ENCODE measurements at regions not wholly inside any gene's neighbourhood (a gene's known extent, or its start where the extent isn't known, plus 50 kb on each side); places are given as distances from the start of the nearest gene placed in this dataset.
A peak's percentile ranks its signal among the peaks of the same experiment; 100 is the strongest.

DNA sequence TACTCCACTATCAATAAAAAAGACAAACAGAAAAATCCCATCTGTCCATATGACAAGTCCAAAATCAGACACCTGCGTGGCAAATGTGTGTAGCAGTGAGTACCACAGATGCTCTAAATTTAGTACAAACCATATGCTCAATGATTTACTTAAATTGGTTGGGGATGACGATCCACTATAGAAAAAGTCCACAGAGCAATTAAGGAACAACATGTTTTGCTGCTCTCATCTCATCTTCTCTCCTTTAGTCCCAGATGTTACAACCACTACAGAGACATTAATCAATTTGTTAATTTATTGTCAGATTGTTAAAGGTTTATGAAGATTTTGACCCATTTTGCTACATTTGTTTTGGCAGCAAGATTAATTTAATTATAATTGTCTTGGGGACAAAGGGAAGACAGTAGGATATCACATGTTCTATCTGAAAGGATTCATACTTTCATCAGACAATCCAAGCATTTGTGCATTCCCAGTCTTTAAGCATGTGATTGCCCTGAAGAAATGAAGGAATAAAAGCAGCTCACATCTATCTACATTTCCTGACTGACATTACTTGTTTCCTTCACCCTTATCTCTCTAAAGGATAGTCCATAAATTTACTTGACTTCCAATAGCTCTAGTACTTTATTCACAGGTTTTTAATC lies 2268.1 kb downstream of the PCDH7 start:
- DNase-seq (ENCODE audit: low spot score), result no peak

DNA sequence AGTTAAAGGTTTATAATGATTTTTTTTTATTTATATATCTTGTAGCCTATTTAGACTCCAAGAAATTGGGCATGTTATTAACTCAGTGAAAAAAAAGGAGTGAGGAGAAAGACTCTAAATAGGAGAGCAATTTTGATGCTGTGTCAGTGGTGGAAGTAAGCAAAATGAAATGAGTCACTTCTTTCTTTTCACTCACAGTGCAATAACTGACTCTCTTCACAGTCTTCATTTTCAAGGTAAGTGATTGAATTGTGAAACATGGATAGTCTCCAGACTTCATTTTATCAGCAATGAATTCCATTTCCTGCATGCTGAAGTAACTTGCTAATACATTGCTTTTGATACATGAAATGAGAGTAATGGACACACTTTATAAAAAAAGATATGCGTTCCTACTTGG lies 2271.5 kb downstream of the PCDH7 start:
- no peak for DNase-seq (ENCODE audit: low spot score)

DNA sequence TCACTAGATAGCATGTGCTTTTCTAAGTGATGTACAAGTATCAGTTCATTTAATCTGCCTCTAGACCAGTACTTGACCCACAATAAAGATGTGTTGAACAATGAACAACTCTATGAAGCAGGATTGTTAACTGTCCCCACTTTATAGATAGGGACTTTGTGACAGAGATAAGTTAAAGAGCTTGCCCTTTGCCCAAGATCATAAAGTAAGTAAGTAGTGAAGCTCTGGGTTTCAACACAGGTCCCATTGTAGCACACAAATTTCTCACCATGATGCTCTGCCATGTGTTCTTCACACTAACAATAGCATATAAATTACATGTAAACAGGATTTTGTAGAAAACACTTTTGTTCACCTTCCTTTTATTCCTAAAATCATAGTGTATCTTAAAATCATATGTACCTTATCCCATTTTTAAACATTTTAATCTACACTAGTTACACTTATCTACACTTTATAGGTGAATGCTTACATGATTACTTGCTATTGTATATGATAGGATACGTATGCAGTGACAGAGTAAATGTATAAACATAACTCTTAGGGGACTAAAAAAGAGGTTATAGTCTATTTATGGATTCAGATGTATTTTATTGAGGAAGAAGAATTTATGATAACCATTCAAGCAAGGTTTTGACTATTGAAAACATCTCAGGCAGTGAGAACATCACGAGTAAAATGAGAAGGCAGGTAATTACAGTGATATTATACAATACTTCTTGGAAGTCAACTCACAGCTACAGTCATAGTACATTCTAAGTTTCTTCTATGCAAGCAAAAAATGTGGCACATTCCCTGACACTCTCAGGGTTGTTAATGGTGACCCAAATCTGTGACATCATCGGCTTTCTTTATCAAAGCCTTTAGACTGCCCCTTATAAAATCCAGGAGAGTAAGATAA lies 2275.1 kb downstream of the PCDH7 start:
- no peak for DNase-seq (ENCODE audit: low spot score)

DNA sequence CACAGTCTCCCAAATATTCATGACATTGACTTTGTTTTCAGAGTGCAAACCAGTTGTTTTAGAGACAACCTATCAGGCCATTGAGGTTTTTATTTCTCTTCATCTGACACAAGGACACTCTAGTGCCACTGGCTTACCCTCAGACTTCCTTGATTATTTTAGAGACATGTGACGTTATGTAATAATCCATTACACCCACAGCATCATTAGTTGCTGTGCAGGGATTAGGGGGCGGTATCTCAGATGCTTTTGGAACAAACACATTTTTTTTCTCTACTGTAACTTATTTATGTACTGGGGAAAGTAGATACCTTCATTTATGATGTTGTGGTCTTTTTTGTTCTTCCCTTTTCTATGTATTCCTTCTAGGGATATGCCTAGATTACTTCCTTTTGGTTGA lies 2293.1 kb downstream of the PCDH7 start:
- no peak for DNase-seq (ENCODE audit: low spot score)

DNA sequence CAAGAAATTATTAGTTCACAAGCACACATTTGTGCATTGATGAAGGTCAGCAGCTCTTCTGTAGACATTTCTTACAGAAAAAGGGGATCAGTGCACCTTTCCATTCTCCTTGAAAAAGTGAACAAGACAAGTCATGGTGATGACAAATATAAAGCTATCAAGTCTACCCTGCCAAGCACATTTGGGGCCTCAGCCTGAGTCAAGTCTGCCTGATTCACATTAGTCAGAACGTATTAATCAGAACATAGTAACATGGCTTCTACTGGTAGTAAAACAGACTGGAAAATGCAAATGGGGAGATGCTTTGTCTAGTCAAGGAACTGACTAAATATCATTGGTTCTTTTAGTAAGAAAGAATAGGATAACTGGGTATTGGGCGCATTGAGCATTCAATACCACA lies 2305.1 kb downstream of the PCDH7 start:
- DNase-seq (ENCODE audit: low spot score), result no peak

DNA sequence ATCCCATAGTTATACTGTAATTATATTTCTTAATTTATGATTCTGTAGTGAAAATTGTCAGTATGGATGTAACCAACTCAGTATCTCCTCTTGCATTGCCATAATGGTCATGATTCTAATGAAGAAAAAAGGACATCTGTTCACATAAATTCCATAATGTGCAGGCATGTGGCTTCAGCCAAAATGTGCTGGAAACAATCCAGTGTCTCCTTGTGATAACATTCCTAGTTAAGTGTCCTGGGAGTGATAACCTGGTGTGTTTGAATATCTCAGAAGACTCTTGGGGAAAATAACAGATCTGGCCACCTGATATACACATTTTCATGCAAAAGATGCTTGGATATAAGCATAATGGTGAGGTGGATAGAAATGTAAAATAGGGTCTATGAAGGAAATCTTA lies 2309.8 kb downstream of the PCDH7 start:
- no peak for DNase-seq (ENCODE audit: low spot score)

DNA sequence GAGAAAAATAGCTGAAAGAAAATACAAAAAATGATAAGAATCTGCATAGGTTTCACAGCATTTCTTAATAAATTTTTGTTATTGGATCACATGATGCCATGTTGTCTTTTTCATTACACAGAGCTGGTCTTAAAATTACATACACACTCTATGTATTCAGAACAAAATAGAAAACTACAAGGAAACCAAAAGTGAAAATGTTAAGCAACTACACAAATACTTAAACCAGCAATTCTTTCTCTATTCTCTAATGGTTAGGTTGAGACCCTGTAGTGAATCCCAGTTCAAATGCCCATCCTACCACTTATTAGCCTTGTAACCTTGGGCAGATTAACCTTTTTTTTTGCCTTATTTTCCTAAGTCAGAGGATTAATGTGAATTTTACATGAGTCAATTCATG lies 2311.2 kb downstream of the PCDH7 start:
- no peak for DNase-seq (ENCODE audit: low spot score)

DNA sequence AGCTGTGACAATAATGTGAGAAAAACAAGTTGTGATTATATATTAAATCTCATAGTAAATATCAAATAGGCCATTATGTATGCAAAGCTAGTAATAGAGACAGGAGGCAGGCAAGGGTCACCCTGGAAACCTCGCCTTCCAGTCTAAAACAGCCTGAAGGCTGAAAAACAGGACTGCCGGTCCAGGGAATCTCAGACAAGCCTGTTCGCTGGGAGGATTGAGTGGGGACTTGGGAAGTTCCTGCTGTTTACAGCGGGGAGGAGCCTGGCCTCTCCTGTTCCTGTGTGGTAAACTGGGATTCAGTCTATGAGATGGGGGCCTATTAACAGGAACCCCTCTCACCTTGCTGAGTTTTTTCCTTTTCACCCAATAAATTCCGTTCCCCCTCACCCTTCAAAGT lies 2317.3 kb downstream of the PCDH7 start:
- DNase-seq (ENCODE audit: low spot score), result no peak

DNA sequence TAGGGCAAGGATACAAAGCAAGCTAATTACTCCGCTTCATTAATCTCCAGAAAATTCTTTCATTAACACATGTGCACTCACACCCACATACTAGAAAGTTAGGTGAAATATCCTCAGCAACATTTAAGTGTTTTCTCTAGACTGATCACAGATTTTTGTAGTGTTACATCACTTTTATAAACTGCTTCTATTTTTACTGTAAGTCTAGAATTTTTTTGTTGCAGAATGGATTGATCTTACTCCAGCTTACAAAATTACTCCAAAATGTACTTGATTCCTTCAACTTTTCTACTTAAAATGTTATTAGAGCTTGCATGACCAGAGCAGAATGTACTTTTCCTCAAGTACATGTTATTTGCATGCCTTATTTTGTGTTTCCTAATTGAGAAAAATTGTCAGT lies 2325.2 kb downstream of the PCDH7 start:
- no peak for DNase-seq (ENCODE audit: low spot score)

DNA sequence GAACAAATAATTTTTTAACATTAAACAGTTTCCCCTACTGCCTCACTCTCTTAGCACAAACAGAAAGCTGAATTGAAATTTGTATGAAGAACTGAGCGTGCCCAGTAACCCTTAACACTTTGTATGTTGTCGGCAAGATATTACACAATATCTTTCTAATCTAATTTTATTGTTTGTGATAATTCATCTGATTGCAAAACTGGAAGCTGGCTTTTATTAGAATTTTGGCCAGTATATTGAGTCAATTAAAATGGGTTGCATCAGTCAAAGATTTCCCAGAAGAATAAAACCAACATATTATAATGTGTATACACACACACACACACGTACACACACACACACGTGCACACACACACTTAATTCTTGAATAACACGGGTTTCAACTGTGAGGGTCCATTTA lies 2332.1 kb downstream of the PCDH7 start:
- no peak for DNase-seq (ENCODE audit: low spot score)

DNA sequence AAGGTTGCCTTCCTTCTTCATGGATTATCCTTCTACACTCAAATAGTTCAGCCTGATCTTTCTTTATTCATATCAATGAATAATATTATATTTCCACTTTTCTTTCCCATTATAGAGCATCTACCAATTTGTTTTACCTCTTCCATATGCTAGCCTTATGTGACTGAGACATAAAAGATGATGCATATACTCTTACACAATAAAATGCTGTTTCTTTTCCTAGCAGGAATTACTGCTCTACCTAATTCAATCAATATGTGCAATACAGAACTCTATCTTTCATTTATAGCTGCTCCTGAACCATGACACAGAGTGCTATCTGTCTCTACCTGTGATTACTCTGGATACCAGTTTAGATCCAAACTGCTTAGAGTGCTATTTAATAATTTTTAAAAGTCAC lies 2334.0 kb downstream of the PCDH7 start:
- DNase-seq (ENCODE audit: low spot score), result no peak

DNA sequence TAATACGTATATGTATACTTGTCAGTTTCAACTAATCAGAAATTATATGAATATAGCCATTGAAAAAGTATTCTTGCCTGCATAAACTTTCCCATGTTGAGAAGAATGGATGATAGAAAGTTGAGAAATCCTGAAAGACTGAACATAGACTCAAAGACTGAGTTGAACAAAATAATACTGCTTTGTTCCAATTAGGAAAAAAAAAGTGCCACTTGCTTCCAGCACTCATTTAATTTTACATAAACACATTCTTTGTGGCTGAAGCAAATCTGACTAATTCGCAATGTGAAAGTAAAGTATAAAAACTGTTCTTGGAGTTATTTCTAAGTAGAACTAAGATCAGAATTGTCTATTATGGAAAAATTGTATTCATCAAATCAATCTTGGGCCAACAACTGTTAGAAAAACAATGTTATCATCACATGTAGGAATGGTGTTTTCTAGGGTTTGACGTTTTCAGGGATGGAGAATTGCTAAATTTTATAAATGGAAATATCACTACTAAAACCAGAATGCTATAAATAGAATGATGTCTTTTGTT lies 2334.6 kb downstream of the PCDH7 start:
- no peak for DNase-seq (ENCODE audit: low spot score)

DNA sequence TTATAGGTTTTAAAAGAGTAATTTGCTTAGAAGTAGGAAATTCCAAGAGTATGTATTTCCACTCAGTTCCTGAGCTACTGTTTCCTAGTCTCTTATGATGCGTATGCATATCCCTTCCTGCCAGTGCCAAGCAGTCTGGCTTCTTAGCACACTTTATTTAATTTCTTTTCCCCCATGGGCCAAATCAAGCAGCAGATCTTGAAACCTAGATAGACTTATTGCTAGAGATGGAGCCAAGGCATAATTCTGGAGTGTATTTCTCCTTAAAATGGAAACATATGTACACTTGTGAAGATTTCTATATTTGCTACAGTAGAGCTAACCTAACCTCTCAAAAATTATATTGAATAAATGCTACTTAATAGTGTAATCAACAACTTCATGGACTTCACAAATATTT lies 2337.6 kb downstream of the PCDH7 start:
- DNase-seq (ENCODE audit: low spot score), result no peak

DNA sequence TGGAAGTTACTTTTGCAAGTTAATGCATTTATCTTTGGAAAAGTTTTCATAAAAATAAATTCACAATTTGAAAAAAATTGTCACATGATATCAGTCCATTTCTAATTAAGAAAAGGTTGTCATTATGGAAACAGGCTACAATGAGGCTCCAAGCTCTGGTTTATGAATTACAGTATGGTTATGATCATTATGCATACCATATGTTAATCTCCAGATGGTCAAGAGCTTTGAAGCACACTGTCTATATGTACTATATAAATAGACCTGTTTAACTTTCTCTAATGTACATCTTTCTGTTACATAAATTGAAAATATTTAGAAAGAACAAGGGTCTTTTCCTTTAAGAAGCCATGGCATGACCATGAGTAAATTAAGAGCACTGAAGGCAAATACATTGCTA lies 2338.8 kb downstream of the PCDH7 start:
- DNase-seq (ENCODE audit: low spot score), result no peak

DNA sequence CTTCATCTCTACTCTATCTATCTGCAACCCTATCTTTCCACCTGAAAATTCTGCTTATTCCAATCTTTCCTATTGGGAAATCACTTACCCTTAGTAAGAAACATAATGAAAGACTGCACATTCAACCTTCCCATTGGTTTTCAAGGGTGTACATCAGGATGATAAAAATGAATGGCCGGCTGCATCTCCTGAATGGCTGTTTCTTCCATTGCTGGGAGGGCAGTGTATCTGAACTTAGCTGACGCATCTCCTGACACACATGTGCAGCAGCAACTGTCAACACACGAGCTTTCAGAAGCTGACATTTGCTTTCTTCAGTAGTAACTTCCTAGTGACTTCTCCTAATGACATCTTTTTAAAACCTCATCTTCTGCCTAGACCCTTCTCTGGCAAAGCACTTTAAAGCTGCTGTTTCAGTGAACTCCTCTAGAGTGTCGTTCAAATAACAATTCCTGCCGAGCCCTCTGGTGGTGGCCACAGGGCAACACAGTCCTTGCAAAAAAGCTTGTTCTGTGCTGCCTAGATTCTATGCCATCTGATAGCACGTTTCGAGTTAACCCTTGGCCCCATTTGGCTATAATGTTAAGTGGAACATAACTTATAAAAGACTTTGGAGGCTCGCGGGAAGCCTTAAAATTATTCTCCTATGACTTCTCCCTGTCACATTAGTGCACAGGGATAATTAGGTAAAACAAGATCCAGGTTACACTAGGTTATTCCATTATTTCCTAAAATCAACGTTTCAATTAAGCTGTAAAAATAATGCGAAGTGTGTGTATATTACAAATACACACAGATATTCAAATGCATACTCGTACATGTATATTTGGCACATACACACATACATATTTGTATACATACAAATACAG lies 2340.7 kb downstream of the PCDH7 start:
- DNase-seq (ENCODE audit: low spot score), result peak; percentile 12

DNA sequence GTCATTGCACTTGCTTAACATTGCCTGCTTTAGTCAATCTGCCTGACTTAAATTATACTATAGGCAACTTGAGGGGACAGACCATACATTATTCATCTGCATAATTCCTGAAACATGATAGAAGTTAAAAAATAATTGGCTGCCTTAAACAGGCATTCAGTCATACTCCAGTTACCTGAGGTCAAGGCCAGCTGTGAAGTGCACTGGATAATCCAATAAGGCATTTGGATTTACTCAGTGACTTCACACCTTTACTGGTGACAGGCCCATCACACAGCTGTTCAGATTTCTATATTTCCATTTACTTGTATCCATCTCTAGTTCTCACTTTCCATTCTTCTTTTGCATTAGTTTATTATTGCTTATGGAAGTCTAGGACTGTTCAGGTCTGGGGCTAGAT lies 2341.6 kb downstream of the PCDH7 start:
- DNase-seq (ENCODE audit: low spot score), result no peak

DNA sequence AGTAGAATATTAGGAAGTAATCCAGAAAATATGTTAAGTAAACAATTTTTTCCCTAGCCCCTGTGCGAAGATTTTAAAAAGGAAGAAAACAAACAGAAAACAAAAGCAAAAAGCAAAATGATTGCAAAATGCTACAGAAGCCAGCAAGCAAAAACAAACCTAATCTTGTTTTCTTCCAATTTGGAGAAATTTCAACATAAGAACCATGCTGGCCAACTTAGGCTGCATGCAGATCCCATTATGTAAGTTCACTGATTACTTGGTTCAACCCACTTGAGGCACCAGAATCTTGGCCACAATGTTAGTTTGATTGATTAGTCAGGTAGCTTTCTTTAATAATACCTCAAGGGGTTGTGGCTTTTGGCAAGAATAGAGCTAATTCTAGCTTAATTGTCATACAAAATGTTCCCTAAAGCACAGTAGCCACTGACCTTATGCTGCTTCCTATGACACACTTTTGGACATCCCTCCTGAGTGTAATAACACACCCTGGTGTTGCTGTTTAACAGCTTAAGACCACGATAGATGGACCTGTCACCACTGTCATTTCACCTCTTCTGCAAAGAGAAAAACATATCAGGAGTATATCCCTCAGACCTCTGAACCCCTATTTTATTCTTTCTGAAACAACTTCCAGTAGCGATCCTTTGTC lies 2342.1 kb downstream of the PCDH7 start:
- DNase-seq (ENCODE audit: low spot score), result no peak

DNA sequence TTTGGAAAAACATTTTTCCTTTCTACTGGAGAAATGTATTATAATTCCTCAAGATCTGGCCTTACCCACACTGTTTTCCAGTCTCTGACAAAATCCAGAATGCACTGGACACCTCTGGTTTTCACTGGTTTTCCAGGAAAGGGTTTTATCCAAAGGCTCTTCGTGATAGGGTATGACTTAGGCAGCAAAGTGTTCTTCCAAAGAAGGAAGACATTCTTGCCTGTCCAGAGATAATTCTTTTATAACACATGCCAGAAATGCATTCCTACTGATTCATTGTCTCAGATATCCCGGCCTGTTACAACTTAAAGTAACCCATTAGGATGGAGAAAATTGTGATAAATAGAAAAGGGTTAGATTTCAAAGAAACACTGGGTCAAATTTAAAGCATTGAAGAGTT lies 2343.1 kb downstream of the PCDH7 start:
- peak; percentile 12 for DNase-seq (ENCODE audit: low spot score)

DNA sequence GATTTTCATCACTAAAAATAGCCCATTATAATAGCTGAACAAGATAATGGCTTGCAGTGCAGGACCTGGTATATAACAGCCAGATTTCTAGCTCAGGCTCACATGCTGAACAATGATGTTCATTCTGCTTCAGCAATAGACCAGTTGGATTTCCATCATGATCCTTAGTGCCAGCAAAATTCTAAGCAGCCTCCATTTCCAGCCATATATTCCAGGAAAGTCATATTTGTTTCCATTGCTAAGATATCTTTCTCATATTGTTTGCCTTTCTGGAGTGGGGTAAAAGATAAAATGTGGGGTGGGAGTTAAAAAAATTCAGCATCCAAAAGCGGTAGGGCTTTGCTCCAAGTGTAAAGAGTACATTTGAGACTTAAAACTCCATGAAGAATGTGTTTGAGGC lies 2344.1 kb downstream of the PCDH7 start:
- DNase-seq (ENCODE audit: low spot score), result no peak

DNA sequence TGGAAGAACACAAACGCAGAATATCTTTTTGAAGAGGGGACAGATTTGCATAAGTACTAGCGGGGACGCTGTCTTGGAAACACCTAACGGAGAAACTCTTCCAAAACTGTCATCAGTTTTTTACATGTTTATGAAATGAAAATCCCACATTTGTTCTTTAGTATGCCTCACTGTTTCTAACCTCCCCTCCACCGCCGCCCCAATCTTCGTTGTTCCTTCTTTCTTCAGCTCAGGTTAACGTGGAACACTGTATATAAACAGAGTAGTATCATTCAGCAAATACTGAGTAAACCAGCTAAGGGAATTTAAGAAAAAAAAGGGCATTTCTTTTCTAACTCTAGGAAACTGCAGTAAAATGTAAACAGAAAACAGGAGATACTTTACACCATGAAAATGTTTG lies 2345.6 kb downstream of the PCDH7 start:
- no peak for DNase-seq (ENCODE audit: low spot score)

DNA sequence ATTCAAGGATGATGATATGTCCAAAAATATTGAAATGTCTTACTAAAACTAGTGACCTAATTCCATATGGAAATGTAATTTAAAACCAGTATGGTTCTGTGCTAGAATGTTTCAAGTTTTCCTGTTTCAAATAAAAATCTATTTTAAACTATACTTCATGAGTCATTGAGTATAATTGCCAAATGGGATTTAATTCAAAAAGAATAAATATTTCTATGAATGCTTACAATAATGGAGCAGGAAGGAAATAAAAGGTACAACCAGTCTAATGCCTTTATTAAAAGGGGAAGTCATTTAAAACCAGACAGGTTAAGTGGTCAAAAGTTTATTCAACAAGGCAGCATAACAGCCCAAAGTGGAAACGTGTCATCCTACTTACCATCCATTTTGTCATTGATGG lies 2347.1 kb downstream of the PCDH7 start:
- no peak for DNase-seq (ENCODE audit: low spot score)

DNA sequence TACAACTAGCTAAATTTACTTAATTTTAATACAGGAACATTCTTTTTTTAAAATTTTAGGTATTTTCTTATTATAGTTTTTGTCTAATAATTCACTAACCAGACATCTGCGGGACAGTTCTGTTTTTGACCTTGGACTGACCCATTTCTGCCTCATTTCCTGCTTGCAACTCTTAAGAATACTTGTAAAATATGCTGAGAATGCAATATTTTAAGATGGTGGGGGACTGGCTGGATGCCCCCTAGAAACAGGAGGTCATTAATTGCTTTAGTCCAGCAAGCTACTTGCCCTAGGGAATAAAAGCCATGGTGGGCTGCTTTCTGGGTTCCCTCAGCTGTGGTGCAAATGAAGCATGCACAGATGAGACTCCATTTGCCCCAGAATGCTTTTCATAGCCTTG lies 2348.4 kb downstream of the PCDH7 start:
- no peak for DNase-seq (ENCODE audit: low spot score)

All from mucosa of gallbladder (tissue), 1 donor.